ENCODE measurements at regions not wholly inside any gene's neighbourhood (a gene's known extent, or its start where the extent isn't known, plus 50 kb on each side); places are given as distances from the start of the nearest gene placed in this dataset.

DNA sequence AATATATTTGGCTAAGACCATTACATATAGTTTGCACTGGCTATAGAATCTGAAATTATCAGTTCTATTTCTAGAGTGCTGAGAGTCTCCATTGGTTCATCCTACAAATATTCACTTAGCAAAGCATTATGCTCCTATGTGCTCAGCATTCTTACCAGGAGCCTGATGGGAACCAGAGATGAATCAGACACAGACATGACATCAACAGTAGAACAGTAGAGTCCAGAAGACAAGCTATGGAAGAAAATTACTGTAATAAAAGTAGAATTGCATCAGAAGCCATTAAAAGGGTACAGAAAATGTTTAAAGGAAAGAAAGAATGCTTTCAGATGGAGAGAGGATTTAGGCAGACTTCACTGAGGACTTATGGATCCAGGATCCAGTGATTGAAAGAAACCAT, 271.7 kb upstream of the SNX7 start:
- TF ChIP-seq CTCF (conservative IDR thresholded peaks at IDR 0.05; ENCODE audit: low read depth, low read length) (no peak), EZH2 (IDR thresholded peaks at IDR 0.05; ENCODE audit: low read length, unreplicated experiment) (no peak)
